AG09319 (cell line): ENCODE measurements at regions not wholly inside any gene's neighbourhood (a gene's known extent, or its start where the extent isn't known, plus 50 kb on each side); places are given as distances from the start of the nearest gene placed in this dataset.

Experiments used
- DNase-seq: peaks from one replicate; pipeline ENCODE4 v3.0.0-alpha.2; 2010; ENCODE audit warnings: low read depth; ENCODE audit errors: extremely low read depth
- CTCF ChIP-seq: IDR thresholded peaks from 2 replicates; pipeline ENCODE4 v1.5.1; 2011; ENCODE audit warnings: low read depth, mild to moderate bottlenecking, inconsistent platforms, low read length, moderate library complexity

- DNase-seq = no peak
- no peak for TF ChIP-seq CTCF
These were observed 543.5 kb downstream of the OMA1 start for GRCh38 chr1:58003059-58003458.

- no peak for TF ChIP-seq CTCF
- no peak for DNase-seq
These were observed 545.7 kb downstream of the OMA1 start for GRCh38 chr1:58000821-58001220.

- no peak for DNase-seq
- no peak for TF ChIP-seq CTCF
These were observed 546.4 kb downstream of the OMA1 start for GRCh38 chr1:58000116-58000515.

- TF ChIP-seq CTCF = no peak
- no peak for DNase-seq
These were observed 550.1 kb downstream of the OMA1 start for GRCh38 chr1:57996400-57996799.

GRCh38 chr1:57991289-57991688, 555.2 kb downstream of the OMA1 start:
- no peak for DNase-seq
- TF ChIP-seq CTCF = no peak

GRCh38 chr1:57989877-57990276, 556.6 kb downstream of the OMA1 start:
- no peak for TF ChIP-seq CTCF
- DNase-seq = no peak

- no peak for TF ChIP-seq CTCF
- no peak for DNase-seq
These were observed 559.0 kb downstream of the OMA1 start for GRCh38 chr1:57987523-57987922.

GRCh38 chr1:57986432-57986831, 560.1 kb downstream of the OMA1 start:
- no peak for DNase-seq
- no peak for TF ChIP-seq CTCF
